ENCODE measurements at regions not wholly inside any gene's neighbourhood (a gene's known extent, or its start where the extent isn't known, plus 50 kb on each side); places are given as distances from the start of the nearest gene placed in this dataset.
A peak's percentile ranks its signal among the peaks of the same experiment; 100 is the strongest.

DNA sequence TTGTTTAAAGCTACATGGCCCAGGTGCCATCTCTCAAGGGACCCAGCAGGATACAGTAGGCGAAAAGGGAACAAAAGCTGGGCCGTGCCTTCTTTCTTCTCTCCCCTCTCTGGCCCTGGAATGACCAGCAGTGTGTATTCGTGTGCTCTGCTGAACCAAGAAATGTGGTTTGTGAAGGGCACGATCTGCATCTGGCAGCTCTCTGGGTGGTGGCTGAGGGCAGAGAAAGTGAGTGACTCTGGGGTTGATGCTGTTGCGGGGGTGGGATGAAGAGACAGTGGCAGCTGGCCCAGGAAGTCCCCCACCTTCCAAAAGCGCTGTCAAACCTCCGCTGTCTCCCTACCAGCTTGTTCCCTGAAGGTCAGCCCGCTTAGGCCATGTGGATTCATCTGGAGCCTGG is 88.3 kb downstream of the CLDN34 start:
- peaks cover 62% of the 10 kb centered on the region for H3K4me1 Mint-ChIP-seq
- H3K27me3 ChIP-seq (replicated peaks in 1 of 4; ENCODE audit: control extremely low read depth in 1 of 4, control insufficient read depth in 3 of 4, insufficient read depth in 4 of 4, low read length in 3 of 4), result no peaks in the 10 kb centered on the region
- H3K4me3 Mint-ChIP-seq, result no peak overlapping the region
- H3K9me3 Mint-ChIP-seq (ENCODE audit: insufficient read depth), result no peaks in the 10 kb centered on the region
- peak overlapping the region; percentile 60 for H3K27ac Mint-ChIP-seq
- H4K20me1 ChIP-seq (ENCODE audit: control insufficient read depth, insufficient read depth, low read length, poor library complexity, severe bottlenecking), result no peaks in the 10 kb centered on the region
- no peak overlapping the region for H3K4me2 ChIP-seq (replicated peaks; ENCODE audit: low read depth, low read length, poor library complexity, severe bottlenecking)
- ChIA-PET POLR2A (no interaction called here), CTCF (interaction anchor here (1.2 kb wide), 2 partner anchors 54 to 63 kb away, joined by 3 to 5 read pairs; no protein-coding TSS in a partner anchor)
- H3K9ac ChIP-seq (ENCODE audit: low read length), result no peak overlapping the region
- WGBS (ENCODE audit: insufficient coverage), result 100% methylated on average over 1 of the region's 8 CpGs
- H3K9me3 ChIP-seq (ENCODE audit: control extremely low read depth in 1 of 3, control insufficient read depth in 2 of 3, insufficient read depth in 1 of 3, low read length in 2 of 3), result peaks cover 0 to 9% (median 4%) of the 10 kb centered on the region in 3 donors
- H3K27ac ChIP-seq (ENCODE audit: low read length in 2 of 2), result no peak overlapping the region
- no peak overlapping the region for H3K4me3 ChIP-seq (ENCODE audit: control extremely low read depth in 1 of 5, extremely low read depth in 1 of 5, insufficient read depth in 1 of 5, low read depth in 2 of 5, low read length in 4 of 5)
- H3K27me3 Mint-ChIP-seq, result no peaks in the 10 kb centered on the region
- peaks cover 16 to 36% of the 10 kb centered on the region in 2 donors for H3K4me1 ChIP-seq (ENCODE audit: control insufficient read depth in 2 of 2, insufficient read depth in 2 of 2, low read length in 2 of 2)
- intact Hi-C loops (cut with micrococcal nuclease), result no loop called here
- TF ChIP-seq, protein P1, sequence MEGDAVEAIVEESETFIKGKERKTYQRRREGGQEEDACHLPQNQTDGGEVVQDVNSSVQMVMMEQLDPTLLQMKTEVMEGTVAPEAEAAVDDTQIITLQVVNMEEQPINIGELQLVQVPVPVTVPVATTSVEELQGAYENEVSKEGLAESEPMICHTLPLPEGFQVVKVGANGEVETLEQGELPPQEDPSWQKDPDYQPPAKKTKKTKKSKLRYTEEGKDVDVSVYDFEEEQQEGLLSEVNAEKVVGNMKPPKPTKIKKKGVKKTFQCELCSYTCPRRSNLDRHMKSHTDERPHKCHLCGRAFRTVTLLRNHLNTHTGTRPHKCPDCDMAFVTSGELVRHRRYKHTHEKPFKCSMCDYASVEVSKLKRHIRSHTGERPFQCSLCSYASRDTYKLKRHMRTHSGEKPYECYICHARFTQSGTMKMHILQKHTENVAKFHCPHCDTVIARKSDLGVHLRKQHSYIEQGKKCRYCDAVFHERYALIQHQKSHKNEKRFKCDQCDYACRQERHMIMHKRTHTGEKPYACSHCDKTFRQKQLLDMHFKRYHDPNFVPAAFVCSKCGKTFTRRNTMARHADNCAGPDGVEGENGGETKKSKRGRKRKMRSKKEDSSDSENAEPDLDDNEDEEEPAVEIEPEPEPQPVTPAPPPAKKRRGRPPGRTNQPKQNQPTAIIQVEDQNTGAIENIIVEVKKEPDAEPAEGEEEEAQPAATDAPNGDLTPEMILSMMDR (IDR thresholded peaks at IDR 0.05), result no peak
- no peak for TF ChIP-seq EZH2 (IDR thresholded peaks at IDR 0.05; ENCODE audit: borderline replicate concordance, insufficient read depth, low read depth, low read length, poor library complexity, severe bottlenecking)
- H3K79me2 ChIP-seq (ENCODE audit: control insufficient read depth, insufficient read depth, low read length), result peaks cover 36% of the 10 kb centered on the region
- ATAC-seq (ENCODE audit: low read depth) (no peak), DNase-seq (no peak)
- no peaks in the 10 kb centered on the region for H3K36me3 ChIP-seq (replicated peaks in 1 of 2; ENCODE audit: control extremely low read depth in 1 of 2, control insufficient read depth in 1 of 2, extremely low read depth in 1 of 2, insufficient read depth in 2 of 2, low read length in 1 of 2)
- no peak overlapping the region for H2AFZ ChIP-seq (ENCODE audit: insufficient read depth, low read depth, low read length, poor library complexity, severe bottlenecking)

DNA sequence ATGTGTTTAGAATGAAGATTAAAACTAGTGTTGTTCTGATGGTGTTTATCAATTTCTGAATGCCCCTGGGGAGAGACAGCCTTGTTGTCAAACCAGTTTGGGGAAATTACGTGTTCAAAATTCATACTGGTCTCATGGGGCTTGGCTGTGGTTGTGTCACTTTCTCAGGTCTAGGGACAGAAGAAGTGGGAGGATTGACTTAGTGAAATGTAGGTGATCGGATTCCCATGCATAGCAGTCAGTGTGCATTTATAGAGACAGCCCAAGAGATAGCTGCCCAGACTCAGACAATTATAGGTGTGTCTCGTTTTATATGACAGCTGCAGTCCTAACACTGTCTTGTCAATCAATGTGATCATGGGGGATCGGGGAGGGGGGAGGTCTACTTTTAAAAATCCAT is 94.4 kb upstream of the CLCN4 start:
- H3K36me3 ChIP-seq (replicated peaks in 1 of 2; ENCODE audit: control extremely low read depth in 1 of 2, control insufficient read depth in 1 of 2, extremely low read depth in 1 of 2, insufficient read depth in 2 of 2, low read length in 1 of 2), result peaks cover 0 to 19% of the 10 kb centered on the region in 2 experiments
- H3K9me3 ChIP-seq (ENCODE audit: control extremely low read depth in 1 of 3, control insufficient read depth in 2 of 3, insufficient read depth in 1 of 3, low read length in 2 of 3), result no peaks in the 10 kb centered on the region
- H2AFZ ChIP-seq (ENCODE audit: insufficient read depth, low read depth, low read length, poor library complexity, severe bottlenecking), result no peak overlapping the region
- TF ChIP-seq, protein P1 (IDR thresholded peaks at IDR 0.05), result no peak
- TF ChIP-seq EZH2 (IDR thresholded peaks at IDR 0.05; ENCODE audit: borderline replicate concordance, insufficient read depth, low read depth, low read length, poor library complexity, severe bottlenecking), result no peak
- H3K27ac ChIP-seq (ENCODE audit: low read length in 2 of 2), result no peak overlapping the region
- peak; percentile 15 for DNase-seq
- peaks cover 27% of the 10 kb centered on the region for H3K79me2 ChIP-seq (ENCODE audit: control insufficient read depth, insufficient read depth, low read length)
- Mint-ChIP-seq H3K4me3 (peak overlapping the region; percentile 69), H3K27ac (peak overlapping the region; percentile 80), H3K4me1 (peaks cover 47% of the 10 kb centered on the region), H3K9me3 (ENCODE audit: insufficient read depth) (no peaks in the 10 kb centered on the region), H3K27me3 (no peaks in the 10 kb centered on the region)
- H3K27me3 ChIP-seq (replicated peaks in 1 of 4; ENCODE audit: control extremely low read depth in 1 of 4, control insufficient read depth in 3 of 4, insufficient read depth in 4 of 4, low read length in 3 of 4), result no peaks in the 10 kb centered on the region
- peak; percentile 51 for ATAC-seq (ENCODE audit: low read depth)
- intact Hi-C loops (cut with micrococcal nuclease), result loop anchor here (5.0 kb wide), 2 partner anchors 45 to 50 kb away; no protein-coding TSS in a partner anchor
- ChIA-PET CTCF (no interaction called here), POLR2A (no interaction called here)
- H3K9ac ChIP-seq (ENCODE audit: low read length), result no peak overlapping the region
- peaks cover 6 to 21% of the 10 kb centered on the region in 2 donors for H3K4me1 ChIP-seq (ENCODE audit: control insufficient read depth in 2 of 2, insufficient read depth in 2 of 2, low read length in 2 of 2)
- no peaks in the 10 kb centered on the region for H4K20me1 ChIP-seq (ENCODE audit: control insufficient read depth, insufficient read depth, low read length, poor library complexity, severe bottlenecking)
- 20% methylated on average over 1 of the region's 4 CpGs for WGBS (ENCODE audit: insufficient coverage)
- no peak overlapping the region for H3K4me3 ChIP-seq (ENCODE audit: control extremely low read depth in 1 of 5, extremely low read depth in 1 of 5, insufficient read depth in 1 of 5, low read depth in 2 of 5, low read length in 4 of 5)
- no peak overlapping the region for H3K4me2 ChIP-seq (replicated peaks; ENCODE audit: low read depth, low read length, poor library complexity, severe bottlenecking)

Data from B cell (primary cell).